Natural killer cell (primary cell): ENCODE measurements at regions not wholly inside any gene's neighbourhood (a gene's known extent, or its start where the extent isn't known, plus 50 kb on each side); places are given as distances from the start of the nearest gene placed in this dataset.

Experiments
- ATAC-seq, 3 donors: fragments of 150-1000 bp in 2 of 3; fragments of 200-7000 bp in 1 of 3; cut with Tn5 transposase; 1 replicate in 1 of 3; 2 replicates in 2 of 3; pipeline ENCODE4 v1.10.0; 2021; ENCODE audit warnings: mild to moderate bottlenecking in 2 of 3, moderate library complexity in 2 of 3
- DNase-seq, 2 donors: peaks; one replicate each; pipeline versions ENCODE4 v3.0.0 to v3.0.0-alpha.2; 2013 to 2021; ENCODE audit warnings: mixed read lengths in 1 of 2
- H3K27ac ChIP-seq: one replicate; pipeline ENCODE4 v1.5.1; 2013; ENCODE audit warnings: mild to moderate bottlenecking, low read length
- H3K27me3 ChIP-seq: one replicate; pipeline ENCODE4 v1.6.1; 2013; ENCODE audit warnings: low read length; ENCODE audit not compliant: control insufficient read depth, insufficient read depth
- H3K36me3 ChIP-seq: one replicate; pipeline ENCODE4 v1.6.1; 2013; ENCODE audit warnings: low read length; ENCODE audit not compliant: control insufficient read depth, insufficient read depth
- H3K4me1 ChIP-seq: one replicate; pipeline ENCODE4 v1.6.1; 2013; ENCODE audit warnings: low read length; ENCODE audit not compliant: control insufficient read depth, insufficient read depth
- H3K4me3 ChIP-seq: one replicate; pipeline ENCODE4 v1.5.1; 2013; ENCODE audit warnings: low read length
- H3K9me3 ChIP-seq: one replicate; pipeline ENCODE4 v1.6.1; 2013; ENCODE audit warnings: low read length; ENCODE audit not compliant: control insufficient read depth, insufficient read depth
- H3K27ac Mint-ChIP-seq, 2 donors: one replicate each; pipeline ENCODE4 v1.8.0; 2022; ENCODE audit warnings: mild to moderate bottlenecking in 2 of 2, mixed read lengths in 2 of 2, moderate library complexity in 1 of 2
- H3K27me3 Mint-ChIP-seq, 2 donors: one replicate each; pipeline ENCODE4 v1.8.0; 2022; ENCODE audit warnings: low read depth in 2 of 2, mixed read lengths in 2 of 2
- H3K36me3 Mint-ChIP-seq: one replicate; pipeline ENCODE4 v1.8.0; 2022; ENCODE audit warnings: mixed read lengths
- H3K4me1 Mint-ChIP-seq, 2 donors: one replicate each; pipeline ENCODE4 v1.8.0; 2022; ENCODE audit warnings: mixed read lengths in 2 of 2
- H3K4me3 Mint-ChIP-seq: one replicate; pipeline ENCODE4 v1.8.0; 2022; ENCODE audit warnings: mild to moderate bottlenecking, moderate library complexity, mixed read lengths
- H3K9me3 Mint-ChIP-seq, 2 donors: one replicate each; pipeline ENCODE4 v1.8.0; 2022; ENCODE audit warnings: mixed read lengths in 2 of 2
- CTCF ChIP-seq: fragments of 200-600 bp; IDR thresholded peaks from one replicate; pipeline ENCODE4 v1.8.0; 2022; ENCODE audit warnings: antibody characterized with exemption
- WGBS: methylation state at CpG from one replicate; pipeline ENCODE4 v1.1.7; 2013; ENCODE audit warnings: missing lambda C conversion rate; ENCODE audit not compliant: insufficient coverage; 5-methylcytosine and 5-hydroxymethylcytosine counted together
- intact Hi-C: fragments of 100-400 bp; cut with micrococcal nuclease; formaldehyde crosslinking; loops from one replicate; pipeline ENCODE4 v1.14.2; 2022

- Mint-ChIP-seq H3K36me3 (no peaks in the 10 kb centered on the region), H3K9me3 (peaks cover 2 to 15% of the 10 kb centered on the region in 2 donors), H3K27ac (no peak overlapping the region), H3K4me1 (no peaks in the 10 kb centered on the region), H3K4me3 (no peak overlapping the region), H3K27me3 (no peaks in the 10 kb centered on the region)
- Histone ChIP-seq H3K27ac (no peak overlapping the region), H3K9me3 (no peaks in the 10 kb centered on the region), H3K27me3 (no peaks in the 10 kb centered on the region), H3K4me3 (no peak overlapping the region), H3K4me1 (no peaks in the 10 kb centered on the region), H3K36me3 (no peaks in the 10 kb centered on the region)
- ATAC-seq (no peak), DNase-seq (no peak)
- no peak for TF ChIP-seq CTCF
- intact Hi-C loops = no loop called here
- 64% methylated on average over 4 of the region's 4 CpGs for WGBS
Measured at GRCh38 chr4:18638031-18638430, 616.5 kb upstream of the LCORL start.

- no peaks in the 10 kb centered on the region for H3K36me3 Mint-ChIP-seq
- Histone ChIP-seq H3K27me3 (no peaks in the 10 kb centered on the region), H3K36me3 (no peaks in the 10 kb centered on the region), H3K4me3 (no peak overlapping the region), H3K27ac (no peak overlapping the region), H3K4me1 (no peaks in the 10 kb centered on the region), H3K9me3 (no peaks in the 10 kb centered on the region)
- H3K9me3 Mint-ChIP-seq = peaks cover 4 to 17% of the 10 kb centered on the region in 2 donors
- 86% methylated on average over 6 of the region's 10 CpGs for WGBS
- no peaks in the 10 kb centered on the region for H3K4me1 Mint-ChIP-seq
- no peak for DNase-seq
- no peak overlapping the region for H3K27ac Mint-ChIP-seq
- no peak for TF ChIP-seq CTCF
- no peak overlapping the region for H3K4me3 Mint-ChIP-seq
- H3K27me3 Mint-ChIP-seq = no peaks in the 10 kb centered on the region
- ATAC-seq = no peak
- intact Hi-C loops = no loop called here
Measured at GRCh38 chr4:18636001-18636585, 614.5 kb upstream of the LCORL start.

GRCh38 chr4:18635531-18635930, 614.0 kb upstream of the LCORL start:
- Mint-ChIP-seq H3K4me3 (no peak overlapping the region), H3K4me1 (no peaks in the 10 kb centered on the region), H3K27ac (no peak overlapping the region), H3K9me3 (peaks cover 4 to 17% of the 10 kb centered on the region in 2 donors), H3K27me3 (no peaks in the 10 kb centered on the region), H3K36me3 (no peaks in the 10 kb centered on the region)
- ATAC-seq = no peak
- 78% methylated on average over 2 of the region's 3 CpGs for WGBS
- Histone ChIP-seq H3K9me3 (no peaks in the 10 kb centered on the region), H3K4me3 (no peak overlapping the region), H3K27me3 (no peaks in the 10 kb centered on the region), H3K27ac (no peak overlapping the region), H3K36me3 (no peaks in the 10 kb centered on the region), H3K4me1 (no peaks in the 10 kb centered on the region)
- intact Hi-C loops = no loop called here
- no peak for TF ChIP-seq CTCF
- DNase-seq = no peak

GRCh38 chr4:18631586-18631985, 610.0 kb upstream of the LCORL start:
- no peak overlapping the region for H3K4me3 ChIP-seq
- no peaks in the 10 kb centered on the region for H3K36me3 Mint-ChIP-seq
- no peaks in the 10 kb centered on the region for H3K4me1 ChIP-seq
- DNase-seq (no peak), ATAC-seq (no peak)
- no peaks in the 10 kb centered on the region for H3K9me3 ChIP-seq
- no peaks in the 10 kb centered on the region for H3K36me3 ChIP-seq
- H3K4me3 Mint-ChIP-seq = no peak overlapping the region
- no peak overlapping the region for H3K27ac Mint-ChIP-seq
- H3K9me3 Mint-ChIP-seq = peaks cover 4 to 7% of the 10 kb centered on the region in 2 donors
- no peaks in the 10 kb centered on the region for H3K4me1 Mint-ChIP-seq
- no peaks in the 10 kb centered on the region for H3K27me3 Mint-ChIP-seq
- H3K27ac ChIP-seq = no peak overlapping the region
- H3K27me3 ChIP-seq = no peaks in the 10 kb centered on the region
- intact Hi-C loops = no loop called here
- no peak for TF ChIP-seq CTCF
